Thyroid gland (tissue), 4 donors: ENCODE measurements at regions not wholly inside any gene's neighbourhood (a gene's known extent, or its start where the extent isn't known, plus 50 kb on each side); places are given as distances from the start of the nearest gene placed in this dataset.

Experiments
- CTCF ChIP-seq, 6 experiments: fragments of 200-600 bp in 3 of 6; fragments of 450-650 bp in 3 of 6; sonication (generic) in 3 of 6; IDR thresholded peaks; one replicate each; pipeline ENCODE4 v1.5.1; 2016 to 2019; ENCODE audit warnings: antibody characterized with exemption in 6 of 6, mild to moderate bottlenecking in 2 of 6, inconsistent platforms in 1 of 6, moderate library complexity in 1 of 6
- POLR2A ChIP-seq, 2 donors: fragments of 450-650 bp; IDR thresholded peaks; one replicate each; pipeline ENCODE4 v1.6.1; 2017; ENCODE audit warnings: antibody characterized with exemption in 2 of 2, mild to moderate bottlenecking in 2 of 2, moderate library complexity in 1 of 2

DNA sequence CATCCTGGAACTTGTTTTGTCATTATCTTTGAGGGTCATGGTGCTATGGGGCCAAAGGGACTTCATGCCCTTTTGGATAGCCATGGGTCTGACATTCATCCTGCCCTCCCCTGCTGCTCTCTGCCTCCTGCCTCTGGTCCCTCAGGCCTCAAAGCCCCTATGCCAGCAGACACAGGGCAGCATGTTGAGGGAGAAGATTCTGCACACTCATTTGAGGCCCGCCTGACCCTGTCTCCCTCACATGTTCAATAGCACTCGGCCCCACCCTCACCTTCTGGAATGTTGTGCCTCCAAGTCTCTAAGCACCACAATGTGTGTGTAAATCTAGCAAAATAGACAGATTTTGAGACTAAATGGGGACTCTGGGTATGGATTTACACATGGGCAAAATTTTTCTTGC, 178.7 kb upstream of the ANKRD28 start:
- TF ChIP-seq CTCF (IDR thresholded peaks at IDR 0.05) (no peak), POLR2A (IDR thresholded peaks at IDR 0.05) (no peak)
